ENCODE measurements at regions not wholly inside any gene's neighbourhood (a gene's known extent, or its start where the extent isn't known, plus 50 kb on each side); places are given as distances from the start of the nearest gene placed in this dataset.

- DNase-seq (ENCODE audit: low spot score): no peak
- ChIA-PET CTCF (no interaction called here), POLR2A (ENCODE audit: low non-redundant PET) (no interaction called here)
- no peak for TF ChIP-seq CTCF (conservative IDR thresholded peaks at IDR 0.05; ENCODE audit: low read depth)
- H3K27ac ChIP-seq: no peak overlapping the region
Observed at GRCh38 chr17:27984404-27984803, 58.1 kb upstream of the NLK start.

- DNase-seq (ENCODE audit: low spot score): no peak
- no peak overlapping the region for H3K27ac ChIP-seq
- no peak for TF ChIP-seq CTCF (conservative IDR thresholded peaks at IDR 0.05; ENCODE audit: low read depth)
- POLR2A ChIA-PET (ENCODE audit: low non-redundant PET): no interaction called here
- CTCF ChIA-PET: no interaction called here
Observed at GRCh38 chr17:27984816-27985215, 57.7 kb upstream of the NLK start.

DNA sequence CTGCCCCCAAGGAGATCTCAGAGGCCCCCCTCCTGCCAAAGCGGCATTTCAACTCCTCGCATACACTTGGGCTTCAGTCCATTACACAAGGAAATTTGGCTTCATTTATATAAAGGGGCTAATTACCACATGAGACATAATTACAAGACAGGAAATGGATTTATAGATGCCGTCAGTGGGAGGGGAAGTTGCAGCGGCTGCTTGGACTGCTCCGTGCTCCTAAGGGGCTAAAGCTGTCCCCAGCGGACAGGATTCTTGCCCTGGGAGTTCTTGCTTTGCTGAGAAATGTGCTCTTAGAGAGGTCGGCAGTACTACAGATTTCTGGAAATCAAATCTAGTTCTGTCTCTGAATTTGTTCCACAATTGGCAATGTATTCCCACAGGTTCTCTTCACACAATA, 57.2 kb upstream of the NLK start:
- no peak for TF ChIP-seq CTCF (conservative IDR thresholded peaks at IDR 0.05; ENCODE audit: low read depth)
- POLR2A ChIA-PET (ENCODE audit: low non-redundant PET): no interaction called here
- DNase-seq (ENCODE audit: low spot score): no peak
- CTCF ChIA-PET: no interaction called here
- no peak overlapping the region for H3K27ac ChIP-seq

- CTCF ChIA-PET: no interaction called here
- no peak for DNase-seq (ENCODE audit: low spot score)
- no peak overlapping the region for H3K27ac ChIP-seq
- no peak for TF ChIP-seq CTCF (conservative IDR thresholded peaks at IDR 0.05; ENCODE audit: low read depth)
- POLR2A ChIA-PET (ENCODE audit: low non-redundant PET): no interaction called here
Observed at GRCh38 chr17:27985736-27986399, 56.6 kb upstream of the NLK start.

GRCh38 chr17:27986805-27987684, 55.4 kb upstream of the NLK start:
- POLR2A ChIA-PET (ENCODE audit: low non-redundant PET): no interaction called here
- no peak for TF ChIP-seq CTCF (conservative IDR thresholded peaks at IDR 0.05; ENCODE audit: low read depth)
- DNase-seq (ENCODE audit: low spot score): no peak
- no peak overlapping the region for H3K27ac ChIP-seq
- CTCF ChIA-PET: interaction anchor here (0.7 kb wide), 1 partner anchor 92 kb away, joined by 3 read pairs; no protein-coding TSS in a partner anchor

GRCh38 chr17:27989046-27989445, 53.4 kb upstream of the NLK start:
- POLR2A ChIA-PET (ENCODE audit: low non-redundant PET): no interaction called here
- CTCF ChIA-PET: no interaction called here
- peak overlapping the region; percentile 69 for H3K27ac ChIP-seq
- no peak for TF ChIP-seq CTCF (conservative IDR thresholded peaks at IDR 0.05; ENCODE audit: low read depth)
- peak; percentile 61 for DNase-seq (ENCODE audit: low spot score)
